Epithelial cell of prostate (primary cell): ENCODE measurements at regions not wholly inside any gene's neighbourhood (a gene's known extent, or its start where the extent isn't known, plus 50 kb on each side); places are given as distances from the start of the nearest gene placed in this dataset.
A peak's percentile ranks its signal among the peaks of the same experiment; 100 is the strongest.

Experiments used
- DNase-seq: peaks from one replicate; pipeline ENCODE4 v3.0.0-alpha.2; 2011; ENCODE audit warnings: low read depth, low spot score
- H3K27ac ChIP-seq: fragments of 450-650 bp; 2 replicates; pipeline ENCODE4 v1.5.1; 2017; ENCODE audit warnings: mild to moderate bottlenecking

- H3K27ac ChIP-seq = no peak overlapping the region
- DNase-seq = no peak
Observed at GRCh38 chr1:58861506-58861905, 77.7 kb upstream of the JUN start.

- no peak overlapping the region for H3K27ac ChIP-seq
- no peak for DNase-seq
Observed at GRCh38 chr1:58862728-58863385, 79.0 kb upstream of the JUN start.

GRCh38 chr1:58864654-58865053 lies 80.8 kb upstream of the JUN start:
- H3K27ac ChIP-seq = no peak overlapping the region
- no peak for DNase-seq

GRCh38 chr1:58866578-58866977 lies 82.7 kb upstream of the JUN start:
- DNase-seq = no peak
- H3K27ac ChIP-seq = no peak overlapping the region

- no peak overlapping the region for H3K27ac ChIP-seq
- DNase-seq = no peak
Observed at GRCh38 chr1:58869638-58870297, 85.9 kb upstream of the JUN start.

GRCh38 chr1:58870298-58870676 lies 86.4 kb upstream of the JUN start:
- no peak overlapping the region for H3K27ac ChIP-seq
- no peak for DNase-seq

- no peak overlapping the region for H3K27ac ChIP-seq
- DNase-seq = no peak
Observed at GRCh38 chr1:58874342-58874741, 90.5 kb upstream of the JUN start.

GRCh38 chr1:58874757-58875755 lies 91.2 kb upstream of the JUN start:
- DNase-seq = no peak
- peak overlapping the region; percentile 4 for H3K27ac ChIP-seq

GRCh38 chr1:58879464-58879863 lies 95.6 kb upstream of the JUN start:
- no peak for DNase-seq
- H3K27ac ChIP-seq = no peak overlapping the region

GRCh38 chr1:58880592-58880991 lies 96.7 kb upstream of the JUN start:
- no peak for DNase-seq
- peak overlapping the region; percentile 49 for H3K27ac ChIP-seq

GRCh38 chr1:58881471-58881994 lies 97.7 kb upstream of the JUN start:
- DNase-seq = no peak
- peak overlapping the region; percentile 49 for H3K27ac ChIP-seq

GRCh38 chr1:58882322-58882948 lies 98.6 kb upstream of the JUN start:
- DNase-seq = no peak
- peak overlapping the region; percentile 85 for H3K27ac ChIP-seq

- H3K27ac ChIP-seq = peak overlapping the region; percentile 85
- DNase-seq = peak; percentile 91
Observed at GRCh38 chr1:58883037-58883887, 99.4 kb upstream of the JUN start.

GRCh38 chr1:58883888-58884482 lies 100.1 kb upstream of the JUN start:
- H3K27ac ChIP-seq = peak overlapping the region; percentile 85
- DNase-seq = no peak

GRCh38 chr1:58884706-58885661 lies 101.1 kb upstream of the JUN start:
- H3K27ac ChIP-seq = no peak overlapping the region
- no peak for DNase-seq

GRCh38 chr1:58885998-58886397 lies 102.2 kb upstream of the JUN start:
- no peak for DNase-seq
- H3K27ac ChIP-seq = no peak overlapping the region

GRCh38 chr1:58886611-58887010 lies 102.8 kb upstream of the JUN start:
- H3K27ac ChIP-seq = no peak overlapping the region
- DNase-seq = no peak

- H3K27ac ChIP-seq = no peak overlapping the region
- DNase-seq = no peak
Observed at GRCh38 chr1:58887059-58887458, 103.2 kb upstream of the JUN start.
